GM06990 (cell line): ENCODE measurements at regions not wholly inside any gene's neighbourhood (a gene's known extent, or its start where the extent isn't known, plus 50 kb on each side); places are given as distances from the start of the nearest gene placed in this dataset.

Experiments used
- DNase-seq: peaks from one replicate; pipeline ENCODE4 v3.0.0-alpha.2; 2011; ENCODE audit not compliant: insufficient read length; ENCODE audit errors: extremely low read depth
- H3K27me3 ChIP-seq: replicated peaks from 2 replicates; pipeline ENCODE4 v1.6.0; 2011; ENCODE audit warnings: low read length; ENCODE audit not compliant: control insufficient read depth, insufficient read depth
- H3K36me3 ChIP-seq: 2 replicates; pipeline ENCODE4 v1.5.1; 2011; ENCODE audit warnings: low read length; ENCODE audit not compliant: control insufficient read depth, insufficient read depth
- H3K4me3 ChIP-seq: replicated peaks from 2 replicates; pipeline ENCODE4 v1.5.1; 2011; ENCODE audit warnings: low read depth, mild to moderate bottlenecking, control low read depth, low read length
- TF ChIP-seq, protein P1 (sequence below): IDR thresholded peaks from 2 replicates; pipeline ENCODE4 v1.5.1; 2011; ENCODE audit warnings: low read length, control low read depth, mild to moderate bottlenecking, inconsistent platforms; ENCODE audit not compliant: insufficient read depth, poor library complexity, severe bottlenecking

DNA sequence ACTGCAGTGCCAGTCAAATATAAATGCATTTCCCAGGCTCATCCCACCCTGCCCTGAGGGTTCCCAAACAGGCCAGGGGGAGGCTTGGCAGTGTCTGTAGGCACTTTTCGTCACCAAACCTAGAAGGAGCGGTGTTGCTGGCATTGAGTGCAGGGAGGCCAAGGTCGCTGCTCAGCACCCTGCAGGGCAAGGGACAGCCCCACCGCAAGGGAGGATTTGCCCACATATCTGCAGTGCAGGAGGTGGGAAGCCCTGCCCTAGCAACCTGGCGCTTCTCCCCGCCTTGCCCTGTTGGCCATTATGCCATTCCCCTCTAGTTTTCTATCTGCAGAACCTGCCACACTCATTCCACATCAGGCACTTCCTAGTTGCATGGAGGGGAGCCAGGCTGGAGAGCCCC lies 327.8 kb upstream of the ADCY2 start:
- DNase-seq = no peak
- H3K4me3 ChIP-seq = no peak overlapping the region
- TF ChIP-seq, protein P1, sequence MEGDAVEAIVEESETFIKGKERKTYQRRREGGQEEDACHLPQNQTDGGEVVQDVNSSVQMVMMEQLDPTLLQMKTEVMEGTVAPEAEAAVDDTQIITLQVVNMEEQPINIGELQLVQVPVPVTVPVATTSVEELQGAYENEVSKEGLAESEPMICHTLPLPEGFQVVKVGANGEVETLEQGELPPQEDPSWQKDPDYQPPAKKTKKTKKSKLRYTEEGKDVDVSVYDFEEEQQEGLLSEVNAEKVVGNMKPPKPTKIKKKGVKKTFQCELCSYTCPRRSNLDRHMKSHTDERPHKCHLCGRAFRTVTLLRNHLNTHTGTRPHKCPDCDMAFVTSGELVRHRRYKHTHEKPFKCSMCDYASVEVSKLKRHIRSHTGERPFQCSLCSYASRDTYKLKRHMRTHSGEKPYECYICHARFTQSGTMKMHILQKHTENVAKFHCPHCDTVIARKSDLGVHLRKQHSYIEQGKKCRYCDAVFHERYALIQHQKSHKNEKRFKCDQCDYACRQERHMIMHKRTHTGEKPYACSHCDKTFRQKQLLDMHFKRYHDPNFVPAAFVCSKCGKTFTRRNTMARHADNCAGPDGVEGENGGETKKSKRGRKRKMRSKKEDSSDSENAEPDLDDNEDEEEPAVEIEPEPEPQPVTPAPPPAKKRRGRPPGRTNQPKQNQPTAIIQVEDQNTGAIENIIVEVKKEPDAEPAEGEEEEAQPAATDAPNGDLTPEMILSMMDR = no peak
- no peaks in the 10 kb centered on the region for H3K27me3 ChIP-seq
- H3K36me3 ChIP-seq = no peaks in the 10 kb centered on the region

- Histone ChIP-seq H3K27me3 (no peaks in the 10 kb centered on the region), H3K4me3 (no peak overlapping the region), H3K36me3 (no peaks in the 10 kb centered on the region)
- no peak for DNase-seq
- TF ChIP-seq, protein P1 = no peak
These were observed 327.0 kb upstream of the ADCY2 start for GRCh38 chr5:7068899-7069298.

DNA sequence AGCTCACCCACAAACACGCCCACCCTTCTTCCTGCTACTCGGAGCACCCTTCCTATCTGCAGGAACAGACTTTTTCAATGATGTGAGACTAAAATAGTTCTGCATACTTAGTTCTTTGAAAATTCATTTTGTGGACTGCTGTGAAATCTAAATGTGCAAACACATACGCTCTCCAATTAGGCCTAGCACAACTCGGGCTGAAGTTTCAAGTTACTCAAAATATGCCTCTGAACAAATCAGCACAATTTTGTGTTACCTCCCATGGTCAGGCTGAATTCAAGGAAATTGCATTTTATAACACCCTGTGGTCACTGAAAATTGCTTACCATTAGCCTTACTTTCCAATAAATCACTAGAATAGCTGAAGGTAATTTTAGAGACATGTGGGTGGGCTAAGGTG lies 323.8 kb upstream of the ADCY2 start:
- Histone ChIP-seq H3K27me3 (no peaks in the 10 kb centered on the region), H3K4me3 (no peak overlapping the region), H3K36me3 (no peaks in the 10 kb centered on the region)
- TF ChIP-seq, protein P1 = no peak
- no peak for DNase-seq

GRCh38 chr5:7073666-7074065 lies 322.3 kb upstream of the ADCY2 start:
- Histone ChIP-seq H3K36me3 (no peaks in the 10 kb centered on the region), H3K4me3 (no peak overlapping the region), H3K27me3 (no peaks in the 10 kb centered on the region)
- TF ChIP-seq, protein P1 = no peak
- DNase-seq = no peak

DNA sequence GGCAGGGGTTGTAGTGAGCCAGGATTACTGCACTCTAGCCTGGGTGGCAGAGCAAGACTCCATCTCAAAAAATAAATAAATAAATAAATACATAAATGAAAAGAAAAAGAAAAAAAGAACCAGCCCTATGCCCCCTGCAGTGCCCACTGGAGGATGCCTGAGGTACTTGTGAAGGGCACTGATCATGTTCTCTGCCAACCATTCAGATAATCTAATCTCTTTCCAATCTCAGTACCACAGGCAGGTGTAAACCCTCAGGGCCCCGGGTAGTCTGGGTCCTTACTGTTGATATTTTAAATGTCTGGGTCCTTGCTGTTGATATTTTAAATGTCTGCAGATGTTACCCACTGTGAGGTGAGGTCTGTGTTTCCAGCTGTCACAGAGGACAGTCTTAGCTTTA lies 321.8 kb upstream of the ADCY2 start:
- Histone ChIP-seq H3K27me3 (no peaks in the 10 kb centered on the region), H3K36me3 (no peaks in the 10 kb centered on the region), H3K4me3 (no peak overlapping the region)
- DNase-seq = no peak
- TF ChIP-seq, protein P1 = no peak

DNA sequence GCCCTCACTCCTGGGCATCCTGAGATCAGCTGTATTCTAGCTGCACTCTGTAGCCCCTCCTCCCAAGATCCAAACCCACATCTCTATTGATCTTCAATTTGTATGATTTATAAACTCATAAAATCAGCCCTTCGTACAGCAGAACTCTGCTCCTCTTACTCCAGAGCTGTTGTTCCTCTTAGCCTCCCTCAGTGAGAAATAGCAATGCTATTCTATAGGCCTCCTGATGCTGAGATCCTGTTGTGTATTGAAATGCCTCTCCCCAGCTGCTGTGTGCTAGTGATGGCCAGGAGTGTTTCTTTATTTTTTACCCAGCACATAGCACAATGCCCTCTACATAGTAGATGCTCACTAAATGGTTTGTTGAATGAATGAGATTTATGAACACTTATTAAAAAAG lies 320.5 kb upstream of the ADCY2 start:
- Histone ChIP-seq H3K36me3 (no peaks in the 10 kb centered on the region), H3K4me3 (no peak overlapping the region), H3K27me3 (no peaks in the 10 kb centered on the region)
- TF ChIP-seq, protein P1 = no peak
- no peak for DNase-seq
